ENCODE measurements at regions not wholly inside any gene's neighbourhood (a gene's known extent, or its start where the extent isn't known, plus 50 kb on each side); places are given as distances from the start of the nearest gene placed in this dataset.

DNA sequence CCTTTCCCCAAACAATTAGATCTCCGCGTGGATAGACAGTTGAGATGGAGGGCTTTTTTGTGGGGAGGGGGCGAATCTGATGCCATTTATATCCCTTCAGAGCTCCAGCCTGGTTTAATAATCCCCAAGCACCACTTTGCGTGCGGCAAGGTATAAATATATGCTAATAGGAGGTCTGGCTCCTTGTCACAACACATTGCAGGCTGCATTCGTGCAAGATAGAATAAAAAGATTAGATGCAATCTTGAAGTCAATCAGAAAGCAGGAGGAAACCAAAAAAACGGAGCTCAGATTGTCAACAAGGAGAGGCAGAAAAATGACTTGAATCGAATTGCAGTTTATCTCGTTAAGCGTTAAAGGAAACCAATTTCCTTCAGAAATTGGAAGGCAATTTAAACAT is 248.7 kb downstream of the SPTSSA start:
- TF ChIP-seq, protein P1, sequence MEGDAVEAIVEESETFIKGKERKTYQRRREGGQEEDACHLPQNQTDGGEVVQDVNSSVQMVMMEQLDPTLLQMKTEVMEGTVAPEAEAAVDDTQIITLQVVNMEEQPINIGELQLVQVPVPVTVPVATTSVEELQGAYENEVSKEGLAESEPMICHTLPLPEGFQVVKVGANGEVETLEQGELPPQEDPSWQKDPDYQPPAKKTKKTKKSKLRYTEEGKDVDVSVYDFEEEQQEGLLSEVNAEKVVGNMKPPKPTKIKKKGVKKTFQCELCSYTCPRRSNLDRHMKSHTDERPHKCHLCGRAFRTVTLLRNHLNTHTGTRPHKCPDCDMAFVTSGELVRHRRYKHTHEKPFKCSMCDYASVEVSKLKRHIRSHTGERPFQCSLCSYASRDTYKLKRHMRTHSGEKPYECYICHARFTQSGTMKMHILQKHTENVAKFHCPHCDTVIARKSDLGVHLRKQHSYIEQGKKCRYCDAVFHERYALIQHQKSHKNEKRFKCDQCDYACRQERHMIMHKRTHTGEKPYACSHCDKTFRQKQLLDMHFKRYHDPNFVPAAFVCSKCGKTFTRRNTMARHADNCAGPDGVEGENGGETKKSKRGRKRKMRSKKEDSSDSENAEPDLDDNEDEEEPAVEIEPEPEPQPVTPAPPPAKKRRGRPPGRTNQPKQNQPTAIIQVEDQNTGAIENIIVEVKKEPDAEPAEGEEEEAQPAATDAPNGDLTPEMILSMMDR (IDR thresholded peaks at IDR 0.05), result no peak
- TF ChIP-seq EZH2 (IDR thresholded peaks at IDR 0.05), result no peak
